ENCODE measurements at regions not wholly inside any gene's neighbourhood (a gene's known extent, or its start where the extent isn't known, plus 50 kb on each side); places are given as distances from the start of the nearest gene placed in this dataset.

- no peak for TF ChIP-seq CTCF (IDR thresholded peaks at IDR 0.05; ENCODE audit: low read depth, low read length)
- no peak for TF ChIP-seq POLR2A (IDR thresholded peaks at IDR 0.05; ENCODE audit: extremely low read depth, insufficient read length)
Observed at GRCh38 chr14:76268700-76269099, 107.2 kb upstream of the ESRRB start.
